IPS-18c (cell line): ENCODE measurements at regions not wholly inside any gene's neighbourhood (a gene's known extent, or its start where the extent isn't known, plus 50 kb on each side); places are given as distances from the start of the nearest gene placed in this dataset.

ENCODE experiments used
- H3K4me3 ChIP-seq: 2 replicates; pipeline ENCODE4 v1.7.0; 2013; ENCODE audit warnings: low read depth, mild to moderate bottlenecking, low read length, moderate library complexity; ENCODE audit not compliant: insufficient read depth
- H3K9me3 ChIP-seq: one replicate; pipeline ENCODE4 v1.6.1; 2013; ENCODE audit warnings: mild to moderate bottlenecking, low read length, moderate library complexity; ENCODE audit not compliant: control insufficient read depth, insufficient read depth

- H3K9me3 ChIP-seq: no peaks in the 10 kb centered on the region
Observed at GRCh38 chr11:28657378-28658030, 549.3 kb downstream of the METTL15 start.

DNA sequence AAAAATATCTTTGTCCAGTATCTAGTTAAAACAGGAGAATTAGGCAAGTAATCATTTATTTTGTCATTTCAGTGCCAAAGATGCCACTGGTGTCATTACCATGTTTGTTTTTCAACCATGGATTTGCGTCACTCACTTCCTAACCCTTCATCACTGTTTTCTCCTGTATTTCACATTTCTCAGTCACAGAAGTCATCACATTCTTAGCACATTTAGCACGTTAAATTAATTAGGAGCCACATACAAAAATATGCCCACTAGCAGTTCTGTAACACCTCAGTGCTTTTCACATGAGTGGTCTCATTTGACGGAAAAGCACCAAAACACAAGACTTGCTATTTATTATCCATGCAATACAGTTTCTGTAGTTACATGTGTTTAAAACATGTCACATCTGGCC is 546.0 kb downstream of the METTL15 start:
- Histone ChIP-seq H3K4me3 (no peak overlapping the region), H3K9me3 (no peaks in the 10 kb centered on the region)

More at GRCh38 chr11:28657378-28658030, 549.3 kb downstream of the METTL15 start:
- no peak overlapping the region for H3K4me3 ChIP-seq

- Histone ChIP-seq H3K4me3 (no peak overlapping the region), H3K9me3 (no peaks in the 10 kb centered on the region)
Observed at GRCh38 chr11:28649922-28650321, 541.7 kb downstream of the METTL15 start.

DNA sequence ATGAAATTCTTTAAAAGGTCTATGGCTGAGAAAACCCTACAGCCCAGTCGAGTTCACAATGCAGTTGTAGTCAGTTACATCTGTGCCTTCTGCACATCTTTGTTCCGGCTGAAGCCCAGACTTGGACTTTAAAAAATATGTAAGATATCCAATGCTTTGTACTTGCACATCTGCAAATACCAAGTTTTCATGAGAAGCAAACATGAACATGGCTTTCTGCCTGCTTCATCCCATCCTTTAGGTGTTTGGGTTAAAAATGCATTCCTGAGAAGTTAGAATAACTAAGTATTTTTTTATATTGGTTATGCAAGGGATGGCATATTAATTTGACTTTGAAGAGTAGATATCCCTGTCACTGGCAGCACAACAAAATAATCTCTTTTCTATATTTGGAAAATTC is 528.4 kb downstream of the METTL15 start:
- H3K9me3 ChIP-seq: peaks cover under 1% of the 10 kb centered on the region
- no peak overlapping the region for H3K4me3 ChIP-seq

DNA sequence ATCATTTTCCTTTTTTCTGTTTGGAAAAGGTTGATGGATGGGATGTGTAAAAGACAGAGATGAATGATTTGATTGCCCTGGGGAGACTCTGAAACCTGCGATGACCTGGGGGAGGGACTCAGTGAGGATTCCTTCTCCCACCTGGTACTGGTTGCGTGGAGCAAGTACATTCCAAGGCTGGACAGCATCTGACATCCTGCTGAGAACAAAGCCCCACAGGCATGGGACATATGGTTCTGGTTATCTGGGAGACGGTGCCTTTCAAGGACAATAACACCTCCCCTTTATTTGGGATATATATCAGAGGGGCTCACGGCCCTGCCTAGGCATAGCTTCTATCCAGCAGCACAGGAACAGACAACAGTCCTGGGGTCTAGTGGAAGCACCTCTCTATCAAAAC is 527.8 kb downstream of the METTL15 start:
- H3K4me3 ChIP-seq: no peak overlapping the region
- no peaks in the 10 kb centered on the region for H3K9me3 ChIP-seq

- Histone ChIP-seq H3K9me3 (no peaks in the 10 kb centered on the region), H3K4me3 (no peak overlapping the region)
Observed at GRCh38 chr11:28632338-28632737, 524.1 kb downstream of the METTL15 start.

- Histone ChIP-seq H3K9me3 (no peaks in the 10 kb centered on the region), H3K4me3 (no peak overlapping the region)
Observed at GRCh38 chr11:28631148-28631547, 523.0 kb downstream of the METTL15 start.

- Histone ChIP-seq H3K9me3 (peaks cover under 1% of the 10 kb centered on the region), H3K4me3 (no peak overlapping the region)
Observed at GRCh38 chr11:28629235-28629634, 521.0 kb downstream of the METTL15 start.

DNA sequence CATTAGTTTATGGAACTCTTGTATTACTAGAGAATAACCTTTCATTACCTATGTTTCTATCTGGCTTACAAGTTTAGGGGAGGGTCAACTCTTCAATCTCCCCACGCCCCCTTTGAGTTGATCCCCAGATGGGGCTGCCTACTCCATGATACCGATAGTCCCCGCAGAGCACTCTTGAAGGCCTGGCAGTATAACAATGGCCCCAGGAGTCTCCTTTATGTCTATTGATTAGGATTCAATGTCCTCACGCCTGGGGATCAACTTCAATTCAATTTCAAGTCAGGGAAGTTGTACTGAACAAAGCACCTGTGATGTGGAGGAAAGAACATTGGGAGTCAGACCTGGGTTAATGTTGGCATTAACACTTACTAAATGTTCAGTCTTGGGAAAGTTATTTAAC is 520.2 kb downstream of the METTL15 start:
- no peak overlapping the region for H3K4me3 ChIP-seq
- peaks cover 2% of the 10 kb centered on the region for H3K9me3 ChIP-seq

GRCh38 chr11:28627690-28628255 is 519.6 kb downstream of the METTL15 start:
- no peak overlapping the region for H3K4me3 ChIP-seq

GRCh38 chr11:28625532-28625931 is 517.3 kb downstream of the METTL15 start:
- Histone ChIP-seq H3K4me3 (no peak overlapping the region), H3K9me3 (peaks cover 2% of the 10 kb centered on the region)

More at GRCh38 chr11:28627690-28628255, 519.6 kb downstream of the METTL15 start:
- peaks cover 2% of the 10 kb centered on the region for H3K9me3 ChIP-seq

- peaks cover 2% of the 10 kb centered on the region for H3K9me3 ChIP-seq
- H3K4me3 ChIP-seq: no peak overlapping the region
Observed at GRCh38 chr11:28621753-28622152, 513.6 kb downstream of the METTL15 start.

GRCh38 chr11:28619846-28620540 is 511.8 kb downstream of the METTL15 start:
- no peak overlapping the region for H3K4me3 ChIP-seq
- peaks cover 2% of the 10 kb centered on the region for H3K9me3 ChIP-seq

DNA sequence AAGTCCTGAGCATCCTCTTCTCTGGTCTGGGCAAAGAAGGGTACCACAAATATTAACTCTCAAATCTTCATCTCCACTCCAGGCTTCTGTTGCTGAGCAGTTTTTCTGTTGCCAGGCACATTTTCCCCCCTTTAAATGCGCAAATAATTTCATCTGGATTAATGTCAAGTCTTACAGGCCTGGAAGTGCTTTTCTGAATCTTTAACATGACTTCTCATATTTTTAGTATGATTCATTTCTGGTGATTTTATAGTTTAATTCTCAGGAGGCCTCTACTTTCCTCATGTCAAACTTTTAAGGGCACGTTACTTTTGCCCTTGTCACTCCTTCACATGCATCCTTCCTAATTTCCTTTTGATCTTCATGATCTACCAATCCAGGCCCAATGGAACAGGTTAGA is 510.2 kb downstream of the METTL15 start:
- H3K4me3 ChIP-seq: no peak overlapping the region
- no peaks in the 10 kb centered on the region for H3K9me3 ChIP-seq

DNA sequence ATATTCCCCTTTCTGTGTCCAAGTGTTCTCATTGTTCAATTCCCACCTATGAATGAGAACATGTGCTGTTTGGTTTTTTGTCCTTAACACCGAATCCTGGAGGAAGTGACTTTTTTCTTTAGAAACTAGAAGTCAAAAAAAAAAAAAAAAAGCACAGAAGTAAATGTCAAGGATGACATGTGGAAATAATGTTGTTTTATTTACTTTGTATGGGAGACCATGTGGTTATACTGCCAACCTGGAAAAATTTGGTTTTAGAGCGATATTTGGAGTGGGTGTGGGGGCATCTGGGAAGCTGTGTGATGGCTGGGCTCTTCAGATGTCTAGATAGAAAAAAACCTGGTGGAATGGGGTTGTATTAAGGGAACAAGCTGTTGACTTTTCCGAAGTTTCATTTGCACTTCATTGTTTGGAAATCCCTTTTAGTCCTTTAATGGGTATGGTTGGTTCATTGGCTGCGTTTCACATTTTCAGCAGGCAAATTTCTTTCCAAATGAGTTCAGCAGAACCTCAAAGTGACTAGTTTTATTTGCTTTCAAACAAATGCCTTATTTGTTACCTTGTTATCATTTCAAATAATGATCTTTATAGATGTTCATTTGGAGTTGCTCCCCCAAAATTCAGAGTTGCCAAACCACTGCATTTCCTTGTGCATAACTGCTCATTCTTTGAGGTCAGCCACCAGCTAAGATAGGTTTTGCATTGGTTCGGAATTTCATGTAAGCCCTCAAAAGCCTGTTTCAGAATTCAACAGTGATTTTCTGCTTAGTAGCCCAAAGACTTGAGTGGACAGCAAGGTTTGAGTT is 508.2 kb downstream of the METTL15 start:
- H3K4me3 ChIP-seq: no peak overlapping the region
- no peaks in the 10 kb centered on the region for H3K9me3 ChIP-seq

- no peaks in the 10 kb centered on the region for H3K9me3 ChIP-seq
- no peak overlapping the region for H3K4me3 ChIP-seq
Observed at GRCh38 chr11:28615542-28615941, 507.4 kb downstream of the METTL15 start.

GRCh38 chr11:28606930-28607329 is 498.7 kb downstream of the METTL15 start:
- Histone ChIP-seq H3K9me3 (no peaks in the 10 kb centered on the region), H3K4me3 (no peak overlapping the region)

DNA sequence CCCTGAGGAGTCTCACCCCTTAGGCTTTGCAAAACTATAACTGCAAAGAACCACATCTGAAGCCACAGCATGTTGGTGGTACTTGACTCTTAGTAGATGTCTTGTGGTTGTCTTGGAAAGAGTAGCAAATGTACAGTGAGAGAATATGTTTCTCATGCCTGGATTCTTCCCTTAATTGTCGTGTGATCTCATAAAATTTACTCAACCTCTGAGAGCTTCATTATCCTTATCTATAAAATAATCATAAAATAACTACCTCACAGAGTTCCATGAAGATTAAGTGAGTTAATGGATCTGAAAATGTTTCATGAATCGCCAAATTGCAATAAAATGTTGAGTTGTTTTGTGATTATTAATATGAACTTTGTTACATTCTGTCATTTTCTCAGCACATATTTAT is 491.5 kb downstream of the METTL15 start:
- Histone ChIP-seq H3K9me3 (no peaks in the 10 kb centered on the region), H3K4me3 (no peak overlapping the region)
